HL-60 (cell line): ENCODE measurements at regions not wholly inside any gene's neighbourhood (a gene's known extent, or its start where the extent isn't known, plus 50 kb on each side); places are given as distances from the start of the nearest gene placed in this dataset.

ENCODE experiments used
- CTCF ChIP-seq: IDR thresholded peaks from one replicate; pipeline ENCODE4 v1.5.1; 2011; ENCODE audit warnings: low read length, control low read depth, inconsistent platforms; ENCODE audit not compliant: insufficient read depth
- GABPA ChIP-seq: IDR thresholded peaks from 2 replicates; pipeline ENCODE4 v1.6.1; 2012; ENCODE audit warnings: low read depth
- POLR2AphosphoS5 ChIP-seq: IDR thresholded peaks from 2 replicates; pipeline ENCODE4 v1.6.1; 2012; ENCODE audit warnings: low read depth
- REST ChIP-seq: IDR thresholded peaks from 2 replicates; pipeline ENCODE4 v1.6.1; 2012; ENCODE audit warnings: low read depth; ENCODE audit not compliant: insufficient replicate concordance

GRCh38 chr2:116922414-116922813 lies 892.1 kb upstream of the DDX18 start:
- TF ChIP-seq CTCF, result no peak
- TF ChIP-seq REST, result no peak
- no peak for TF ChIP-seq POLR2AphosphoS5
- TF ChIP-seq GABPA, result no peak
